HT-29 (cell line): ENCODE measurements at regions not wholly inside any gene's neighbourhood (a gene's known extent, or its start where the extent isn't known, plus 50 kb on each side); places are given as distances from the start of the nearest gene placed in this dataset.

Experiments
- DNase-seq: peaks from one replicate; pipeline ENCODE4 v3.0.0-alpha.2; 2015; ENCODE audit warnings: low spot score

DNA sequence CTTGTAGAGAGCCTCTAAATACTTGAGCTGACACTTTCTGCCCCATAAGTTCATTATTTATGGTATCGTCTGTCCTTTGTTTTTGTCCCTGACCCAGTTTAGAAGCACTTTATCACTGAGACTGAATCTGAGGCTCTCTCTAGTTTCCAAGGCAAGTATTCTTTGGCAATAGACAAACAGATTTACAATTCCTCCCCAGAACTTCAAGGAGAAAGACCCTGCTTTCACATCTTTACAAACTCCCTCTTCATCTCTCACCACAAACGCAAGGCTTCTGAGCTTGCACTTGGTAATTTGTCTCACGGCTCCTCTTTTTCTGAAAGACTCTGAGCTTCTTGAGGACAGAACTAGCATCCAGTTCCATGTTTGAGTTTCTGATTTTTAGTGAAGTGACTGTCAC, 49.8 kb upstream of the PARP11 start:
- no peak for DNase-seq
